HL-60 (cell line): ENCODE measurements at regions not wholly inside any gene's neighbourhood (a gene's known extent, or its start where the extent isn't known, plus 50 kb on each side); places are given as distances from the start of the nearest gene placed in this dataset.

Source experiments
- CTCF ChIP-seq: IDR thresholded peaks from one replicate; pipeline ENCODE4 v1.5.1; 2011; ENCODE audit warnings: low read length, control low read depth, inconsistent platforms; ENCODE audit not compliant: insufficient read depth
- GABPA ChIP-seq: IDR thresholded peaks from 2 replicates; pipeline ENCODE4 v1.6.1; 2012; ENCODE audit warnings: low read depth
- POLR2AphosphoS5 ChIP-seq: IDR thresholded peaks from 2 replicates; pipeline ENCODE4 v1.6.1; 2012; ENCODE audit warnings: low read depth
- REST ChIP-seq: IDR thresholded peaks from 2 replicates; pipeline ENCODE4 v1.6.1; 2012; ENCODE audit warnings: low read depth; ENCODE audit not compliant: insufficient replicate concordance
- SPI1 ChIP-seq: IDR thresholded peaks from 2 replicates; pipeline ENCODE4 v1.6.1; 2012; ENCODE audit warnings: low read depth, mild to moderate bottlenecking, borderline replicate concordance

GRCh38 chr14:31930070-31930469, 147.0 kb upstream of the ARHGAP5 start:
- TF ChIP-seq CTCF (no peak), POLR2AphosphoS5 (no peak), SPI1 (no peak), REST (no peak), GABPA (no peak)
